ENCODE measurements at regions not wholly inside any gene's neighbourhood (a gene's known extent, or its start where the extent isn't known, plus 50 kb on each side); places are given as distances from the start of the nearest gene placed in this dataset.

DNA sequence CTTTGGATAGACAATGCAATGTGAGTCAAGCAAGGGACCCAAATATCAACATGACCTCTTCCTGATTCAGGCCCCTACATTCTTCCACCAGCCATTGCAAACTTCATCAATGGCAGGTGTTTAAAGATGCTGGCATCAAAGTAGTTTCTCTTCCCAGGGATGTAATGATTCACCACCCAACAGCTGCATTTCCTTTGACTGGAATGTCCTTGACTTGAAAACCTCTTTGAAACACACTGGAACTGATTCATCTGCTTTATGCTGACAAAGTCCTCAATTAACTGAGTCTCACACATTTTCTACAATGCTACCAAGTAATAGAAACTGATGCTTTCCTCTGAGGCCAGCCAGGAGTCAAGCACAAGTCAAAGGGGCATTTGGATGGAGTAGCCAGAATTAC is 385.5 kb downstream of the GBE1 start:
- H3K4me3 ChIP-seq, result no peak overlapping the region
- no peak for DNase-seq (ENCODE audit: low spot score in 2 of 2)
- no peak for TF ChIP-seq POLR2AphosphoS5 (IDR thresholded peaks at IDR 0.05)
- no peak for TF ChIP-seq EP300 (IDR thresholded peaks at IDR 0.05)
- no peak for TF ChIP-seq CTCF (IDR thresholded peaks at IDR 0.05)
- no peak for TF ChIP-seq POLR2A (IDR thresholded peaks at IDR 0.05)

GRCh38 chr3:81364411-81364810 is 397.0 kb downstream of the GBE1 start:
- Histone ChIP-seq H3K4me1 (no peaks in the 10 kb centered on the region), H3K9me3 (no peaks in the 10 kb centered on the region), H3K4me3 (no peak overlapping the region), H3K27me3 (no peaks in the 10 kb centered on the region), H3K36me3 (no peaks in the 10 kb centered on the region), H3K27ac (no peak overlapping the region)
- WGBS, result 55% methylated on average over 3 of the region's 3 CpGs
- TF ChIP-seq POLR2AphosphoS5 (IDR thresholded peaks at IDR 0.05), result no peak
- no peak for TF ChIP-seq EP300 (IDR thresholded peaks at IDR 0.05)
- TF ChIP-seq CTCF (IDR thresholded peaks at IDR 0.05), result no peak
- no peak for TF ChIP-seq POLR2A (IDR thresholded peaks at IDR 0.05)
- no peak for DNase-seq (ENCODE audit: low spot score in 2 of 2)

More for the DNA sequence above, 385.5 kb downstream of the GBE1 start:
- no peaks in the 10 kb centered on the region for H3K9me3 ChIP-seq
- no peaks in the 10 kb centered on the region for H3K4me1 ChIP-seq
- no peaks in the 10 kb centered on the region for H3K27me3 ChIP-seq
- no peak overlapping the region for H3K27ac ChIP-seq
- no peaks in the 10 kb centered on the region for H3K36me3 ChIP-seq

DNA sequence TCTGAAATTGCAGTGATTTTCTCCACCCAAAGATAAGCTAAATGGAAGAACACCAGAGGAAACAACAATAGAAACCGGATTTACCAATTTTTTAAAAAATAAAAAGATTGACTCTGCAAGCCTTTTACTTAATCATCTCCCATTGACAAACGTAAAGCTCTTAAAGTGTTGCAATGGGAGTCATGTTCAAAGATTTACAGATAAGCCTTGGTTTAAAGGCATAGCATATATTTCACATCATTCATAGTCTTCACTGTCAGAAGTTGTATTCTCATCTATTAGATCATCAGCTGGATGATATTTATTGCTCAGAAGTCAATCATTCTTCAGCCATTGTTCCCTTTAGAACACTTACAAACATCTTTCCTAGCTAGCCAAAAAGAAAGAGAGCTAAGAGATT is 397.6 kb downstream of the GBE1 start:
- Histone ChIP-seq H3K9me3 (no peaks in the 10 kb centered on the region), H3K36me3 (no peaks in the 10 kb centered on the region), H3K4me3 (no peak overlapping the region), H3K27ac (no peak overlapping the region), H3K4me1 (no peaks in the 10 kb centered on the region), H3K27me3 (no peaks in the 10 kb centered on the region)
- no peak for DNase-seq (ENCODE audit: low spot score in 2 of 2)
- TF ChIP-seq EP300 (IDR thresholded peaks at IDR 0.05), result no peak
- TF ChIP-seq POLR2AphosphoS5 (IDR thresholded peaks at IDR 0.05), result no peak
- TF ChIP-seq CTCF (IDR thresholded peaks at IDR 0.05), result no peak
- TF ChIP-seq POLR2A (IDR thresholded peaks at IDR 0.05), result no peak
- WGBS, result 33% methylated on average over 2 of the region's 2 CpGs

GRCh38 chr3:81354119-81354518 is 407.3 kb downstream of the GBE1 start:
- no peak for TF ChIP-seq POLR2A (IDR thresholded peaks at IDR 0.05)
- no peak for TF ChIP-seq CTCF (IDR thresholded peaks at IDR 0.05)
- no peak for TF ChIP-seq EP300 (IDR thresholded peaks at IDR 0.05)
- TF ChIP-seq POLR2AphosphoS5 (IDR thresholded peaks at IDR 0.05), result no peak
- H3K27ac ChIP-seq, result no peak overlapping the region
- no peak for DNase-seq (ENCODE audit: low spot score in 2 of 2)
- H3K36me3 ChIP-seq, result no peaks in the 10 kb centered on the region
- no peaks in the 10 kb centered on the region for H3K27me3 ChIP-seq
- 63% methylated on average over 5 of the region's 5 CpGs for WGBS
- H3K9me3 ChIP-seq, result no peaks in the 10 kb centered on the region
- H3K4me1 ChIP-seq, result no peaks in the 10 kb centered on the region
- H3K4me3 ChIP-seq, result no peak overlapping the region

- no peaks in the 10 kb centered on the region for H3K4me1 ChIP-seq
- no peaks in the 10 kb centered on the region for H3K36me3 ChIP-seq
- no peaks in the 10 kb centered on the region for H3K27me3 ChIP-seq
- 61% methylated on average over 3 of the region's 3 CpGs for WGBS
- H3K4me3 ChIP-seq, result no peak overlapping the region
- no peak for DNase-seq (ENCODE audit: low spot score in 2 of 2)
- no peak overlapping the region for H3K27ac ChIP-seq
- no peaks in the 10 kb centered on the region for H3K9me3 ChIP-seq
- no peak for TF ChIP-seq POLR2AphosphoS5 (IDR thresholded peaks at IDR 0.05)
- TF ChIP-seq EP300 (IDR thresholded peaks at IDR 0.05), result no peak
- no peak for TF ChIP-seq CTCF (IDR thresholded peaks at IDR 0.05)
- no peak for TF ChIP-seq POLR2A (IDR thresholded peaks at IDR 0.05)
Measured at GRCh38 chr3:81352867-81353266, 408.6 kb downstream of the GBE1 start.

All from suprapubic skin (tissue), 4 donors.